ENCODE measurements at regions not wholly inside any gene's neighbourhood (a gene's known extent, or its start where the extent isn't known, plus 50 kb on each side); places are given as distances from the start of the nearest gene placed in this dataset.

- TF ChIP-seq ETV6 (conservative IDR thresholded peaks at IDR 0.05 in 1 of 2, IDR thresholded peaks at IDR 0.05 in 1 of 2; ENCODE audit: borderline replicate concordance in 1 of 2, low read depth in 1 of 2) = no peak
- no peak for TF ChIP-seq HDAC2 (IDR thresholded peaks at IDR 0.05)
These were observed 837.9 kb upstream of the LCORL start for GRCh38 chr4:18859468-18859867.

Data from GM12878 (cell line).